ENCODE measurements at regions not wholly inside any gene's neighbourhood (a gene's known extent, or its start where the extent isn't known, plus 50 kb on each side); places are given as distances from the start of the nearest gene placed in this dataset.
"Not testable (repeated sequence)": the region's sequence is repeated elsewhere in the genome, so short reads cannot be mapped to it uniquely, and the experiment has no call there.

DNA sequence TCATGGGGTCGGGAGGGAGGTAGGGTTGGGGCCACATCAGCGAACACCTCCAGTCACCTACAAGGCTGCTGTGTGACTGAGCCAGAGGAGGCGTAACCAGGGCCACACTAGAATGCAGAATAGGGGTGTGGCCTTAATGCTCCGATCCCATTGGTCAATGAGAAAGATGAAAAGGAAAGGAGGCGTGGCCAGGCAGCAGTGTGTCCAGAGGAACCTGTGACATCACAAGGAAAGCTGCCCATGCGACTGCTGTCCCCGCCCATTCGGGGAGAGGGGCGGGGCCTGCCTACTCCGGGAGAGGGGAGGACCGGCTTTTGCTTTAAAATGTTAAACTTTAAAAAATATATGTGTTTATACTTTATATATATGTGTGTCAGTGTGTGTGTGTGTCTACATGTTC lies 150.7 kb downstream of the TBC1D2B start:
- not testable (repeated sequence) for TF ChIP-seq CTCF (IDR thresholded peaks at IDR 0.05); EZH2 (IDR thresholded peaks at IDR 0.05; ENCODE audit: borderline replicate concordance, insufficient read depth, low read depth, low read length, poor library complexity, severe bottlenecking)

Measured in B cell (primary cell).